Anterior cingulate cortex (tissue), 58 donors: ENCODE measurements at regions not wholly inside any gene's neighbourhood (a gene's known extent, or its start where the extent isn't known, plus 50 kb on each side); places are given as distances from the start of the nearest gene placed in this dataset.
"Not testable (repeated sequence)": the region's sequence is repeated elsewhere in the genome, so short reads cannot be mapped to it uniquely, and the experiment has no call there.

Experiments
- DNase-seq, 58 donors: peaks; one replicate each; lab custom pipeline; 2025; lab: John Stamatoyannopoulos, UW

DNA sequence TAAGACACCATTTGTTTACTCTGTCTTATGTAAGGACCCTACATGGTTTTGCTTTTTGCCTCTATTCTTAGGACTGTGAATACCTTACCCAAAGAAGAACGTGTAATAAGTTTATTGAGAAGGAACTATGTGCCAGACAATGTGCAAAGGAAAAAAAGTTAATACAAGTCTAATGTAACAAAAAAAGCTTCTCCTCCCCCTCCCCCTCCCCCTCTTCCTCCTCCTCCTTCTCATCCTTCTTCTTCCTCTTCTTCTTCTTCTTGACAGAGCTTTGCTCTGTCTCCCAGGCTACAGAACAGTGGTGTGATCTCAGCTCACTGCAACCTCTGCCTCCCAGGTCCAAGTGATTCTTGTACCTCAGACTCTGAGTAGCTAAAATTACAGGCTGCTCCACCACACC lies 50.9 kb upstream of the MITF start:
- DNase-seq = no peak

DNA sequence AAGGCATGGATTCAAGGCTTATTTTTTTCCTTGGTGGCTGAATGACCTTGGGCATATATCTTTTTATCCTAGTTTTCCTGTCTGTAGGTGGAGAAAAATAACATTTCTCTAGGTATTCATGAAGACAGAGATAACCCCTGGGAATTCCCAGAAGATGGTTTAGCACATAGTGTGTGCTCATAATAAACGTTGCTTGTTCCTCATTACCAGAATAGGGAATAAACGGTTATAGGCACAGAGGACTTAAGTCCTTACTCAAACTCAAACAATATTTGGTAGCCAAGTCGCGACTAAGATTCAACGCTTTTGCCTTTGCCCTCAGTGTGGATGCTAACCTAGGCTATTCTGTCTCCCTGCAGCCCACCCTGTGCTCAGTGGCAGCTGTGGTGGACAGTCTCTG lies 51.6 kb upstream of the MITF start:
- DNase-seq = no peak

DNA sequence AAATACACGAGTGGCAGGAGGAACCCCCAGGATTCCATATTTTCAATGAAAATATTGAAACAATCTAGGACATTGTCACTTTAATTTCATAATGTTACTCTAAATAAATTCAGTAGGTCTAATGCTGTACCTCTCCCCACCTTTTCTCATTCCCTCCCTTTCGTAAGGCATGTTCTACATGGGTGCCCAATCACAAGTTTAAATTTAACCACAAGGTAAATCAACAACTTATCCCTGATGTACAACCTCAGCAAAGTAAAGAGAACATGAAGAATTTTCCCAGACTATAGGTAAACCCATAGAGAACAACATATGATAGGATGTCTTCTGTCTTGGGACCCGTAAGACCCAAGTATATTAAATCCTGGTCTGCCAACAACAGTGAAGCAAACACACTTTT lies 53.2 kb upstream of the MITF start:
- no peak for DNase-seq

DNA sequence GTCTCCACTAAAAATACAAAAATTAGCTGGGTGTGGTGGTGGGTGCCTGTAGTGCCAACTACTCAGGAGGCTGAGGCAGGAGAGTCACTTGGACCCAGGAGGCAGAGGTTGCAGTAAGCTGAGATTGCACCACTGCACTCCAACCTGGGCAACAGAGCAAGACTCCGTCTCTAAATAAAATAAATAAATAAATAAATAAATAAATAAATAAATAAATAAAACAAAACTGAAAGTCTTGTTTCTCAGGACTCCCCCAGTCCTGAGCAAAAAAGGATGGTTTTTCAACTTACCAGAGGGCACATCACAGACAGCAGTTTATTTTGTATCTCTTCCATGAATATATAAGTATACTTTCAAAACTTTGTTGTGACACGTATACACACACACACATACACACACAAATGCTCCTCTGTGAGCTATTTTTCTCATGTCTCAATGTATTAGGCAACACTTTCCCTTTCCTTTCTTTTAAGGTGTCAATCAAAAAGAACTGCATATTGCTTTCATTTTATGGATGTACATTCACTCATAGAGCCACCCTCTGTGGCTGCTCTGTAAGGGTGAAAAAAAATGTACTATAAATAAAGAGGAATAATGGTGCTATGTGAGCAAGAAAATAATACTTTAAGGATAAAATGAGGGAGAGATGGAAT lies 54.8 kb upstream of the MITF start:
- DNase-seq = no peak

DNA sequence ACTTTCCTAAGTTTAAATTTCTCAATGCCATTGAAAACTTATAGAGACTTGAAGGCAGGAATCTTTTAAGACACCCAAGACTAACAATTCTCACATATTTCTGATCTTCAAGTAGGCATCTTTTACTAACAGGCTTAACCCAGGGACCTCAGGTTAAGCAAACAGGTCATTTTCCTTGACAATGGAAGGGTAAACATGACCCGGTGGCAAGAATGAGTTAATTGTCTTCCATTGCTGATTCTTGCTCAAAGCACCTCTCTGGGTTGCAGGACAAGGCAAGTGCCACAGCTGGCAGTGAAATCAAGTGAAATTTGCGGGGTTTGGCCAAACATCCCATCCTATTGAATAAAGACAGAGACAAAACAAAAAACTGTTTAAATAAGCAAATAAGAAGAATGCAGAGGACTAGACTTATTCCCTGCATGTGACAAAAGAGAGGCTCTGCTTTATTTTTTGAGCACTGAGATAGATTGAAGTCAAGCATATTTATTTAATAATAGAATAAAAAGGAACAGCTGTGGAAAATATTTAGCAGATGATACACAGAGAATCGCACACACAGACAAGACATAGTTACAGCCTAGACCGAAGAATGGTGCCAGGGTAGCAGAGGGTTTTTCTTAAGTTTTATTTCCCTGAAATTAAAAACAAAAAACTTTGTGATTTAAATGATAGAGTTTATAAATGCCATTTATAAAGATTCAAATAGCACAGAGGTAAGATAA lies 56.0 kb upstream of the MITF start:
- no peak for DNase-seq

DNA sequence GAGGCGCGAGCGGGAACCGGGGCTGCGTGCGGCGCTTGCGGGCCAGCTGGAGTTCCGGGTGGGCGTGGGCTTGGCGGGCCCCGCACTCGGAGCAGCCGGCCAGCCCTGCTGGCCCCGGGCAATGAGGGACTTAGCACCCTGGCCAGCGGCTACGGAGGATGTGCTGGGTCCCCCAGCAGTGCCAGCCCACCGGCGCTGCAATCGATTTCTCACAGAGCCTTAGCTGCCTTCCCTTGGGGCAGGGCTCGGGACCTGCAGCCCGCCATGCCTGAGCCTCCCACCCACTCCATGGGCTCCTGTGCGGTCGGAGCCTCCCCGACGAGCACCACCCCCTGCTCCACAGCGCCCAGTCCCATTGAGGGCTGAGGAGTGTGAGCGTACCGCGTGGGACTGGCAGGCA lies 61.8 kb upstream of the MITF start:
- DNase-seq = not testable (repeated sequence)

DNA sequence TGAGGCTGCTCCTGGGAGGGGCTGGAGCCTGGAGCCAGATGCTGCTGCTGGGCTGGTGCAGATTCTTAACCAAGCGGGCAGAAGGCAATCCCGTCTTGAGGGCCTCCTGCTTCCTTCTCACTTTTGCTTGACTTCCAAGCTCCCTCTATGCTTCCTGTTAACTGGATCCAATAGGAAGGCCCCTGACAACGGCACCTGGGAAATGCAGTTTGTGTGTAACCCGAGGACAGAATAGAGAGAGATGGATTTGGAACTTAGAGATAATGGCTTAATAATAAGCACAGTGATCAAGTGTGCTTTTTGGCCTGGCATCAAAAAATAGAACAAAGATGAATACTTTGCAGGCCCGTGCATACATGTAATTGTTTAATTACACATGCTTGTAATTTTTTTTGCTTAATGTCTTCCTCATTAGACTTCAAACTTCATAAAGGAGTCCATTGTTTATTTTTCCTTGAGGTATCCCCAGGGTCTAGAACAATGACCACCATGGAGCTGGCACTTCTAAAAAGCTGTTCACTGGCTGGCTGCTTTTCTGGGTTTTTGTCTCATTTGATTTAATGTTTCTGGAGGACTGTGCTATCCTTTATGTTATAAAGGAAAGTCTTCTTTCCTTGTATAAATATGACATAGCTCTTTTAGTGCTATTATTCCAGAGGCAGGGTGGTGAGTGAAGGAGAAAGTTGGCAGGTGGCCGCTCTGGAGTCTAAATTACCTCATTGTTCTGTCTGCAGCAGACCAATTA lies 63.3 kb upstream of the MITF start:
- peak in 10 of 58 donors; percentile 4 to 43 (median 8) for DNase-seq

DNA sequence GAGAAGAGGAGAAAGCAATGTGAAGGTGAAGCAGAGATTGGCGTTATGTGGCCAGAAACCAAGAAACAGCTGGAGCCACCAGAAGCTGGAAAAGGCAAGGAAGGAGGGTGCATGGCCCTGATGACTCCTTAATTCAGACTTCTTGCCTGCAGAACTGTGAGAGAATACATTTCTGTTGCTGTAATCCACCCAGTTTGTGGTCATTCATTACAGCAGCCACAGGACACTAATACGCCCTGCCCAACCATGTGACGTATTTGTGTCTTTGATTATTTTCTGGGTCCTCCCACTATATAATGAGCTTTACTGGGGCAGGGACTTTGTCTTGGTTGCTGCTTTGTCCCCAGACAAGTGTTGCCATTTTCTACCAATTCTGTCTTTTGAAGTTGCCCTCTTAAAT lies 64.5 kb upstream of the MITF start:
- no peak for DNase-seq

DNA sequence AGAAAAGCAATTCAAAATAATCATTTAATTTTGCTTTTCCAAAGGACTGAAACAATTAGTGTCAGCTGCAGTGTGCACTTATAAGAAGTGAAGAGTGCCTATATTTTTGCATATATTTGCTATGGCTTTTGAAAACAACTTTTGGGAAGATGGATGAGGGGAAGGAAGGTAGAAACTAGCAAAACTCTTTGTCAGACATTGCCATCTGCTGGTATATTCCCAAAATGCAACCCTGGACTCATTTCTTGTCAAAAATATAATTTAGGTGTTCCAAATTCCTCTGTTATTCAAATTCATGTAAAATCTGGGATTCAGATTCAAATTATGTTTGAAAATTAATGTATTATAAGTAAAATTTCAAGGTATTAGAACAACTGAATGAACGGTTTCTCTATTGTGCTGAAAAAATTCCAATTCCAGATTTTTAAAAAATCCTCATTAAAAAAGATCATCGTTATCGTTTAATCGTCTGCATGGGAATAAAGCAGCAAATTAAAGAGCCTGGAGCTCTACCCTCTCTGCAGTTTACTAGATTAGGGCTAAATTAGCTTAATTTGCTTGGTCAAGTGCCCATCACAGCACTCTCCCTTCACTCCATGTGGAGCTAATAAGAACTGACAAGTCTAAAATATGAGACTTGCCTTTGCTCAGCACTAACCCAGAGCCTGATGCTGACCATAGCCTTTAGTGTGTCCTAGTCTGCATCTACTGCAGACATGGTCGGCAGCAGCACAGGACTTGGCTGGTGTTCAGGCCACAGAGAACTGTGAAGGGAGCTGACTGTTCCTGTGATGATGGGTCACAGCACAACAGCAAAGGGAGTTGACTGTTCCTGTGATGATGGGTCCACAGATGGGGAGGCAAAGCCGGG lies 67.9 kb upstream of the MITF start:
- DNase-seq = peak in 20 of 58 donors; percentile 2 to 54 (median 18)

DNA sequence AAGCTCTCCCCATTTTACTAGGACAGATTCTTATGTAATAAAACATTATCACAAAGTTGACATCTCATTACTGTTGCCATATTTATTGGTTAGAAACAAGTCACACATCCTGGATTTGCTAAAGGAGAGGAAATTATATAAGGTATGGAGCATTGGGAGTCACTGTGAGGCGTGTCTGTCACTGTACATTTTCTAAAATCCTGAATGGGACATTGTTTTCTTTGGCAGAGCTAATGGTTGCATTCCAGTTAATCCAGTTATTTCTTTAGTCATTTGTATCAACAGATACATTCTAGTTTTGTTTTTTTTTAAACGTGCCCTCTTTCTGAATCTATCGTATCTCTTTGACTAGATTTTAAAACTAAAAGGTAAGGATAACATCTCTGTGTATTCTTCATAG lies 70.2 kb upstream of the MITF start:
- DNase-seq = no peak

DNA sequence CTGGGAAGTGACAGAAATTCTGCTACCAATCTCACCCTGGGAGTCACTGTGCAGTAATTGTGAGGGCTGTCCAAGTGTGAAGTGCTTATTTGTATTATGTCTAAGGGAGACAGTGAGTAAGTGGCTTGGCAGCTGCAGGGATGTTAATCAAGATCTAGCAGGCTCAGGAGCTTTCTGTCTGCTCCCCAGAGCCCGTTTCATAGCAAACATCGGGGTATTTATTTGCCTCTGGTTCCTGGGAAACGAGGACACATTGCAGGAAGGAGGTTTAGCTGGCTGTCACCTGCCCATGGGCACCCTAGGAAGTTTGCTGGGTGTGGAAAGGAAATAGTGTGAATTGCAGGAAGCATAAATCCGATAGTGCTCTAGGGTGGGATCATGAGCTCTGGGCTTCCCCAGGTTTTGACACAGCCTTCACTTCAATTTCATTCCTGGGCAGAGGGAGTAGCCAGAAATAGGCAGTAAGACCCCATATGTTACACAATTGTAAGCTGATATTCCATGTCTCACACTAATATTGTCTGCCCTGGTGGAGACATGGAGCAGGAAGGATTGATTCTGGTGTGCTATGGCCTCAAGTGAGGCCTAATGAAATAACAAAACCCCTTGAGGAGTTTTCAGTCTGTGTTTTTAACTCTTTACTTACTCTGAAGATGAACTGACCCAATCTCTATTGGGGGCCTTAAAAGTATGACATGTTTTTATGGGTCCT lies 74.1 kb upstream of the MITF start:
- DNase-seq = peak in 3 of 58 donors; percentile 2 to 24 (median 6)

DNA sequence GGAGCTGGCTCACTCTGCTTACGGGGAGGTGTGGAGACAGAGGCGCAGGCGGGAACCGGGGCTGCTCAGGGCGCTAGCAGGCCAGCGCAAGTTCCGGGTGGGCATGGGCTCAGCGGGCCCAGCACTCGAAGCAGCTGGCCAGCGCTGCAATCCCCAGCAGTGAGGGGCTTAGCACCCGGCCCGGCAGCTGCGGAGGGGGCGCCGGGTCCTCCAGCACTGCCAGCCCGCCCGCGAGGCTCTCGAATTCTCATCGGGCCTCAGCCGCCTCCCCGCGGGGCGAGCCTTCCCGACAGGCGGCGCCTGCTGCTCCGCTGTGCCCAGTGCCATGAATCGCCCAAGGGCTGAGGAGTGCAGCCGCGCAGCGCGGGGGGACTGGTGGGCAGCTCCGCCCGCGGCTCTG lies 78.6 kb upstream of the MITF start:
- no peak for DNase-seq

DNA sequence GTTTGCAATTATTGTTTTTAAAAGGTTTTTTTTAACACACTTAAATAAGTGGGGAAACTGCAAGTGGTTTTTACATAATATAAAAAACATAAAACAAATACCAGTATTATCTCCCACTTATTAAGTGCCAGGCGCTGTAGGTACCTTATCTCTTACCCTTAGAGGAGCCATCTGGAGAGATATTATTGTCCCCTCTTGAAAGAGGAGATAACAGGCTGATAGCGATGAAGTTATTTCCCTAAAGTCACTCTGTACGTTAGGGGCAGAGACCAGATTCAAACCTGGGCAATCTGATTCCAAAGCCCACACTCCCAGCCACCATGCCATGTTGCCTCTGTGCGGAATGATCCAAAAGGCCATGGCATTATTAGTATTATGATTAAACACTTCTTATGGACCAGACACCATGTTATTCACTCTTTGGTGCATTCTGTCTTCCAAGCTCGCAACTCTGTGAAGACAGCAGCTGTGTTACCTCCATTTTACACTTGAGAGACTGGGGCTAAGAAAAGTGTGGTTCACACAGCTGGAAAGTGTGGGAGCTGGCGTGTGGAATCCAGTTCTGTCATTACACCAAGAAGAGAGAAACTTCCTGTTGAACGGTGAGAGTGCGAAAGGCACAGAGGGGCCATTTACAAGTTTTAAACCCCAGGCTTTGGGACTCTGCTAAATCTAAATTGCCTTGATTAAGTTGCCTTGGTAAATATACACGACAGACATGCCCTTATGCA lies 79.9 kb upstream of the MITF start:
- no peak for DNase-seq

DNA sequence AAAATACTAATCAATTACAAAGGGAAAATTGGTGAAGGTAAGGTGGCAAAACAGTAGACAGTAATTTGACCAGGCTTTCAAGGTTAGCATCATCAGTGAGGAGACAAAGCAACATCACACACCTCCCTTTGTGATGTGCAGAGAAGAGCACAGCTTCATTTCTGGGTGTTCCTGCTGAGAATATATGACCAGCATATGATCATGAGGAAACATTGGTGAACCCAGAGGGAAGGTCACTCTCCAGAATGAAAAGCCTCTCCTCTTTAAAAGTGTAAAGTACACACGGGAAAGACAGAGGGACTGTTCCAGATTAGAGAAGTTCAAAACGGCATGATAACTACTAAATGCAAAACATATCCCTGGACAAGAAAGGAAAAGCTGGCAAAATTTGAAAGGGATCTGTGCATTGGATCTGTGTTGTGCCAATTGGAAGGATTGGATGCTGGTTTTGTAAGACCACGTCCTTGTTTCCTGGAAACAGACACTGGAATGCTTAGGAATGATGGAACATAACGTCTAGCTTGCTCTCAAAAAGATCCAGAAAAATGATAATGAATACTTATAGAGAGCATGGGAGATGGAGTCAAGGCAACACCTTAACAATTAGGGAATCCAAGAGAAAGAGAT lies 80.6 kb upstream of the MITF start:
- DNase-seq = no peak

DNA sequence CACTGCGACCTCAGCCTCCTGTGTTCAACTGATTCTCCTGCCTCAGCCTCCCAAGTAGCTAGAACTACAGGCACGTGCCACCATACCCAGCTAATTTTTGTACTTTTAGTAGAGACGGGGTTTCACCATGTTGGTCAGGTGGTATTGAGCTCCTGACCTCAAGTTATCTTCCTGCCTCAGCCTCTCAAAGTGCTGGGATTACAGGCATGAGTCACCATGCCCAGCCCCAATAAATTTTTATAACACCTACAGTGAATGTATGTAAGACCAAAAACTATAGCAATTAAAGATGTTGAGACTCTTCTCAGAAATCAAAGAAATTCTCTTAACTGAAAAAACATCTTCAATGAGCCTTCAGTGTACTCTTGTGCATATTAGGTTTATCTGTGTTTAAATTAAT lies 82.2 kb upstream of the MITF start:
- DNase-seq = not testable (repeated sequence)

DNA sequence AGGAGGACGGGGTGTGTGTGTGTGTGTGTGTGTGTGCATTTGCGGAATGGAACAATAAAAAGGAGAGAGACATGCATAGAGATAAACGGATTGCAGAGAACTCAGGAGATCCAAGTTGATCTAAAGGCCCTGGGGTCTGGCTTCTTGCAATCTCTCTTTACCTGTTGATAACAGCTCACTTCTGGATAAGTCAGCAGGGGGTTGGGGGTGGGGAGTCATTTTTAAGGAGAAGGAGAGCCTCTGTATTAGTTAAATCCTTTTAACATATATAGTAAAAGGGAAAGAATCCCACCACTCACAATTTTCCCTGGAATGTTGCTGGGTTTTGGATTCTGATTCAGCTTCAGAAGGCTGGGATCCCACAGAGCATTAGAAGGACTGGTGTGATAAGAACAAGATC lies 87.5 kb upstream of the MITF start:
- DNase-seq = no peak

DNA sequence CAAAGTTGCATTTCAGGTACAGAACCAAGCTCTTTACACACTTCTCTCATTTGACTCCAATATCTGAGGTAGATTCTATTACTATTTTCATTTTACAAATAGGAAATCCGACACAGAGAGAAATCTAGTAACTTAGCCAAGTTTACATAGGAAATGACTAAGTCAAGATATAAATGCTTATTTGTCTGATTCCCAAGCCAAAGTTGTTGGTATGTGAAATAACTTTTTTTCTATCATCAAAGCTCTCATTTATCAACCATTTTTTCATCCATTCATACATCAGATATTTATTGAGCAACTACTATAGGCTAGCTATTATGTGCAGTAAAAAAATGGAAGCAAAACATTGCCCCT lies 89.2 kb upstream of the MITF start:
- no peak for DNase-seq

DNA sequence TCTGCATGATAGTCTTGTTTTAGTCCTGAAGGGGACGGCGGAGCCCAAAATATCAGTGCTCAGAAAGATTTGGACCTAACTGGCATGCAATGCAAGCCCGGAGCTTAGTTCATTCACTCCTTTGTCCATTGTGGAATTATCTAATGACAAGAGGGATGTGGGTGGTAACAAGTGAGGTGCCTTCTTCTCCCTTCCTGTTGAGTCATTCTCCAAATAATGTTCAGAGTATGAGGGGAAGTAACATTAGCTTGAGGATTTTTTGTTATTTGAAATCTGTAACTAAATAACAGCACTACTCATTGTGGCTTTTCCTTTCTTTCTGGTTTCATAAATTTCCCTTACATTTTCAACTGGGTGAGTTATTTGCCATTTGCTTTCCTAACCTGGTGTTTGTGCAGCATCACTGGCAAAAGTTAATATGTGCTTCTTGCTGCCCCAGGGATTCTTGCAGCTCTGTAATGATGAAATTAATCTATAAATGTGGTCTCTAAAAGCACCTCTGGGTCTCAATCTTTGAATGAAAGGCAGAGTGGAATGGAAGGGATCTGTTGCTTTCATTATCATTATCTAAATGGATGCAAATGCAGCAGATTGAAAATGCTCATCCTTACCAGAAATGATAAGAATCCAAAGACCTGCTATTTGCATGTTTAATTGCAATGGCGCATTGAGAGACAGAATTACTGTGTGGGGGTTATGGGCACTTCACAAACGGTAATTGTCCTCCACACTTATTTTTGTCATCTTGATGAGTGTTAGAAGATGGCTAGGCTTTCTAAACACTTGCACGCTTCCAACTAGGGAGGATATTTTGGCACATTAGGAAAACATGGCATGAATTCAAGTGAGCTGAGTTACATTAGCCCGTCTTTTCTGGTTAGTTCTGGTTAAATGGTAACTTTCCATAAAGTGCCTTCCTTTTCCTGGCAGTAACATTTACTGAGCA lies 89.9 kb upstream of the MITF start:
- DNase-seq = no peak
